G401 (cell line): ENCODE measurements at regions not wholly inside any gene's neighbourhood (a gene's known extent, or its start where the extent isn't known, plus 50 kb on each side); places are given as distances from the start of the nearest gene placed in this dataset.
"Not testable (repeated sequence)": the region's sequence is repeated elsewhere in the genome, so short reads cannot be mapped to it uniquely, and the experiment has no call there.

Experiments
- DNase-seq: peaks from one replicate; pipeline ENCODE4 v3.0.0-alpha.2; 2015; ENCODE audit warnings: low spot score
- in situ Hi-C: cut with HindIII; loops from 2 replicates; pipeline ENCODE4 v1.10.0; 2016; ENCODE audit warnings: low sequenced_read_pairs, mixed read lengths

DNA sequence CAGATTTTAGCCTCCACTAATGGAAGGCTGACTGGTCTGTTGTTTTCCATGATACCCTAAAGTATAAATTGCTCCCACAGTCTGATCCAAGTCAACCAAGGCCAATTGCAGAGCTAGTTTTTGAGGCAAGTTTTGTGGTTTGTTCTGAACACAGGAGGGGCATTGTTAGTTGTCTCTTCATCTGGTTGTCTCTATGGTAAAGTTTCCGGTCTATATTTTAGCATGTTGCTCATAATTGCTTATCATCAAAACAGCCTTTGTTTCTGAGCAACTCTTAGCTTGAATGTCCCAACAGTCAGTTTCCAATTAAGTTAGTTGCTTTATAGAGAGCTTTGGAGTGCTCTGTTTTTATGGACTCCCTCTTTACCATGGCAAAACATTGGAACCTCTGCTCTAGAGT is 217.6 kb upstream of the CARD18 start:
- in situ Hi-C loops: no loop called here

DNA sequence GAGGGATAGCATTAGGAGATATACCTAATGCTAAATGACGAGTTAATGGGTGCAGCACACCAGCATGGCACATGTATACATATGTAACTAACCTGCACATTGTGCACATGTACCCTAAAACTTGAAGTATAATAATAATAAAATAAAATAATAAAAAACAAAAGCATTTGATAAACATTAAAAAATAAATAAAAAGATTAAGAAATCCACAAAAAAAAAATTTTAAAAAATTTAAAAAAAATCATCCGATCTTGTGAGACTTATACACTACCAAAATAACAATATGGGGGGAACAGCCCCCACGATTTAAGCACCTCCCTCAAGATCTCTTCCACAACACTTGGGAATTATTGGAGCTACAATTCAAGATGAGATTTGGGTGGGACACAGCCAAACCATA is 210.3 kb upstream of the CARD18 start:
- DNase-seq, in situ Hi-C loops: not testable (repeated sequence)

More for the DNA sequence above, 217.6 kb upstream of the CARD18 start:
- DNase-seq: no peak

GRCh38 chr11:105344938-105345337 is 205.4 kb upstream of the CARD18 start:
- in situ Hi-C loops: no loop called here

DNA sequence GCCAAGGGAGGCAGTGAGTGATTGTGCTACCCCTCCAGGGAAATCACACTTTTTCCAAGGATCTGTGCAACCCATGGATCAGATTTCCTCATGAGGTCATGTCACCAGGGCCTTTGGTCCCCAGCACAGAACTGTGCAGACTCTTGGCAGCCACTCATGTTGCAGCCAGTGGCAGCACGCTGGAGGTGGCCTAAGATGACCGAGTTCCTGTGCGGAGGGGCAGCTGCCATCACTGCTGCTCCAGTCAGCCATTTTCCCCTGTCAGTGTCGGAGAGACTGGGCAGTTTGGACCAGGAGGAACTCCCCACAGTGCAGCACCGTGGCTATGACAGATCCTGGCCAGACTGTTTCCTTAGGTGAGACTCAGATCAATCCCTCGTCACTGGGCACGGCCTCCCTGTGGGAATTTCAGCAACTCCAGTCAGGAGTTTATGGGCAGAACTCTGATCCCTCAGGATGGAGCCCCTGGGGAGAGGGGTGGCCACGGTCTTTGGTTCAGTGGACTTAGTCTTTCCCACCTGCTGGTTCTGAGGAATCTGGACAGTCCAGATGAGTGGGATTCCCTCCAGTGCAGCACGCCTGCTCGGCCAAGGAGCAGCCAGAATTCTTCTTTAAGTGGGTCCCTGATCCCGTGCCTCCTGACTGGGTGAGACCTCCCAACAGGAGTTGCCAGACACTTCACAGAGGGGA is 194.6 kb upstream of the CARD18 start:
- DNase-seq: no peak
- in situ Hi-C loops: no loop called here

More at GRCh38 chr11:105344938-105345337, 205.4 kb upstream of the CARD18 start:
- DNase-seq: no peak

DNA sequence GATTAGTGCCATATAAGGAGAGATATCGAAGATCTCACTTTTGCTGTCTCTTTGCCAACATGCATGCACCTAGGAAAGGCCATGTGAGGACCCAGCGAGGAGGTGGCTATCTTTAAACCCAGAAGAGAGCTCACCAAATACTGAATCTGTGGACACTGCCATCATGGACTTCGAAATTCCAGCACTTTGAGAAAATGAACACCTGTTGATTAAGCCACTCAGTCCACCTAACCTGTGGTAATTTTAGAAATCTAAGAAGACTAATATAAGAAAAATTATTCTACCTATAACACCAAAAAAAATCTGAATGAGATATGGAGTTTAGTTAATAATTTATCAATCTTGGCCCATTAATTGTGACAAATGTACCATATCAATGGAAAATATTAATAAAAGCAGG is 193.6 kb upstream of the CARD18 start:
- DNase-seq: no peak
- in situ Hi-C loops: no loop called here

- in situ Hi-C loops: no loop called here
- no peak for DNase-seq
These were observed 192.6 kb upstream of the CARD18 start for GRCh38 chr11:105332171-105332570.

GRCh38 chr11:105328061-105328460 is 188.5 kb upstream of the CARD18 start:
- DNase-seq: no peak
- in situ Hi-C loops: no loop called here

DNA sequence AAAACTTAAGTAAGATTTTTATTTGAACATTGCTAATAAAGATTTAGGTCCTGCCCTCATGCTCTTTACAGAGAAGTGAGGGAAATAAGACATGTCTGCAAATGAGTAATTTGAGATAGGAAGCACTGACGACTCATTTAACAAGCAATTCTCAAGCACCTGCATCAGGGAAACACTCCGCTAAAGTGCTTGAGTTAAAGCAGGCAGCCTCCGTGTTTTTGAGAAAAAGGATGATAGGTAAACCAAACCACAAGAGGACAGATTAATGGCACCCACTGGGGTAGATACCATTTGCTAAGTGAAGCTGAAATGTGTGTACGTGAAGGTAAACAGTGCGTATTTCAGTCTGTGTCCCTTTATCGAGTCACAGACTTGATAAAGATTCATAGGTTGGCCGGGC is 184.6 kb upstream of the CARD18 start:
- in situ Hi-C loops: no loop called here
- no peak for DNase-seq

DNA sequence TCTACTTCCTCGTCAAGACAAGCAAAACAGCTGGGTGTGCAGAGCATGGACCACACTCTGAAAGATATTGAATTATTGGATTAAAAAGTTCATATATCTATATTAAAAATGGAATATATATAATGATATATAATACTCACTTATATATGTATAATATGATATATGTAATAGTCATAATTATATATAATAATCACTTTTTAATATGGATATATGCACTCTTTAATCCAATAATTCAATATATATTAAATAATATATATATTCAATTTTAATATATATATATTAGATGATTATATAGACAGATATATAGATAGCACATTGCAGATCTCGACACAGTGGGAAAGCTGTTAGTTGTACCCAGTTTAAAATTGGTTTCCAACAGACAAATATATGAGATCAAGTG is 182.1 kb upstream of the CARD18 start:
- in situ Hi-C loops: no loop called here
- DNase-seq: no peak

DNA sequence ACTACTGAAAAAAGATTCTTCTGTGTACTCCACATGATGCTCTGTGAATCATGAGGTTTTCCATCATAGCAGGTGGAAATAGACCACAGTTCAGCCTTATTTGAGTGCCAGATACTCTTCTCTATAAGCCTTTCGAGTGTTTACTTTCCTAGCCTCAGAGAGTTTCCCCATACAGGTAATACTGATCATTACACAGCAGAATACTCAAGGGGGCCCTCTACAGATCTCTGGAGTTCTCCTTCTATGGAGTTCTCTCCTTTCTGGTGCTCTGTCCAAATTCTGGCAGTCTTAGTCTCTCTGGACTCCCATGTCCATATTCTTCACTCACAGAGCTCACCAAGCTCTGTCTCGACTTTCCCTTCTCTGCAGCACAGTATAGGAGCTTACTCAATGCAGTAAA is 175.7 kb upstream of the CARD18 start:
- in situ Hi-C loops: no loop called here
- DNase-seq: no peak

GRCh38 chr11:105312266-105312665 is 172.7 kb upstream of the CARD18 start:
- in situ Hi-C loops: no loop called here
- DNase-seq: no peak

- no peak for DNase-seq
- in situ Hi-C loops: no loop called here
These were observed 159.1 kb upstream of the CARD18 start for GRCh38 chr11:105298630-105299029.

DNA sequence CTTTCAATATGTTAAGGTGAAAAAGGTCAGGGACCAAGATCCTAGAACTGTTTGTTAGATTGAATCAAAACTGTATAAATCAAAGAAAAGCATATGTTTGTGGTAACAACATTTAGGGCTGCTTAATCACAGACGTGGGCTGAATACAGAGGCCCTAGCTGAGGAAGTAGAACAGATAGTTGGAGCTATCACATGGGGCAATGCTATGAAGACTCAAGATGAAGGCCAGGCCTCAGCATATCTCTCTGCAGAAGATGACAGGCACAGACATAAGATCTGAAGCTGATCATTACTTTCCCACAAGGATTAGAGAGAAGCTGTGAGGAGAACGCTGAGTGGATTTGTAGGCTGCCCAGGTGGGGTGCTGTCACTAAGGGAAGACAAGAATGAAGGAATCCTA is 158.6 kb upstream of the CARD18 start:
- no peak for DNase-seq
- in situ Hi-C loops: no loop called here

DNA sequence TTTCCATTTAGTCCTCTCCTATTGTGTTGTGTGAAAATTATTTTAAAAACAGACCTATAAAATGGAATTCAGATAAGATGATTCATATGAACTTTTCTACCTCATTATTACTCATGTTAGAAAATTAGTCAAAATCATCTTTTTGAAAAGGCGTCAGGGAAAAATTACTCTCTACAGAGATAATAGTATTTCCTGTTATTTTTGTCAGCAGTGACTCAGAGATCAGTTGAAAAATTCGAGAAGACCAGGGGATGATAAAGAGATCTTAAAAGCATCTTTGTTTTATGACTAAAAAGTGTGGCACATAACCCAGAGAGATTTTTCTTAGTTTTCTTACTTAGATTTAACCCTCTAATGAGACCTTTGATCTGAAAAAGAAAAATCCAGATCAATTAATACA is 157.9 kb upstream of the CARD18 start:
- DNase-seq: no peak
- in situ Hi-C loops: no loop called here

GRCh38 chr11:105296806-105297205 is 157.2 kb upstream of the CARD18 start:
- in situ Hi-C loops: no loop called here

GRCh38 chr11:105296386-105296785 is 156.8 kb upstream of the CARD18 start:
- DNase-seq: no peak
- in situ Hi-C loops: no loop called here

More at GRCh38 chr11:105296806-105297205, 157.2 kb upstream of the CARD18 start:
- DNase-seq: no peak

DNA sequence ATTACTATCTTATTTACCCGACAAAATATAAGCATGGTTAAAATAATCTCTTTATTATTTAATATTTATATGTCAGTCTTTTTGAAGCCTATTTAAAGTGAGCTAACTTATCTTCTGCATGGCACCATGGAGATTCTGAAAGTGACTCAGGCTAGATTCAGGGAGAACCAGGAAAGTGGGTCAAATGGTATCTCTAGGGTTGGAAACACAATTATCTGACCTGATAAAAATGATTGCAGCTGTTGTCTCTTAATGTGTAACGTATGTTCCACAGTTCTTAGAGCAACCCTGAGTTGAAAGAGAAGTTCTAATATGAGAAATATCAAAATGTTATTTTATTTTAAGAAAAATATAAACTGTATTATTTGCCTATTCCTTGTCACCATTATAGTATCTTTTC is 143.1 kb upstream of the CARD18 start:
- in situ Hi-C loops: no loop called here
- DNase-seq: no peak

DNA sequence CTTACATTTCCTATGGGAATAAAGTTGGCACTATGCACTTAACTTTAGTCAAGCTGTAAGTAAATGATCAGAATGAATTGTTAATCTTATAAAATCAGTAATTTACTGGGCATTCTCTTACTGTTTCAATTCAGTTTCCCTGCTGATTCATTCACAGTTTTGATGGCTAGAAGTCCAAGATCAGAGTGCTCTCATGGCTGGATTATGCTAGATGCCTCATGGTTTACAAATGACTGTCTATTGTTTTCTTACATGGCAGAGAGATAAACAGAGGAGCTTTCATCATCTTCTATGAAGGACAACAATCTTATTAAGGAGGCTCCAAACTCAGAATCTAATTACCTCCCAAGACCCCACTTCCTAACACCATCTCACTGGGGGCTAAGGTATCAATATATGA is 135.1 kb upstream of the CARD18 start:
- in situ Hi-C loops: no loop called here
- no peak for DNase-seq

- DNase-seq: no peak
- in situ Hi-C loops: no loop called here
These were observed 134.2 kb upstream of the CARD18 start for GRCh38 chr11:105273660-105274280.

- DNase-seq: no peak
- in situ Hi-C loops: no loop called here
These were observed 130.3 kb upstream of the CARD18 start for GRCh38 chr11:105269862-105270261.

DNA sequence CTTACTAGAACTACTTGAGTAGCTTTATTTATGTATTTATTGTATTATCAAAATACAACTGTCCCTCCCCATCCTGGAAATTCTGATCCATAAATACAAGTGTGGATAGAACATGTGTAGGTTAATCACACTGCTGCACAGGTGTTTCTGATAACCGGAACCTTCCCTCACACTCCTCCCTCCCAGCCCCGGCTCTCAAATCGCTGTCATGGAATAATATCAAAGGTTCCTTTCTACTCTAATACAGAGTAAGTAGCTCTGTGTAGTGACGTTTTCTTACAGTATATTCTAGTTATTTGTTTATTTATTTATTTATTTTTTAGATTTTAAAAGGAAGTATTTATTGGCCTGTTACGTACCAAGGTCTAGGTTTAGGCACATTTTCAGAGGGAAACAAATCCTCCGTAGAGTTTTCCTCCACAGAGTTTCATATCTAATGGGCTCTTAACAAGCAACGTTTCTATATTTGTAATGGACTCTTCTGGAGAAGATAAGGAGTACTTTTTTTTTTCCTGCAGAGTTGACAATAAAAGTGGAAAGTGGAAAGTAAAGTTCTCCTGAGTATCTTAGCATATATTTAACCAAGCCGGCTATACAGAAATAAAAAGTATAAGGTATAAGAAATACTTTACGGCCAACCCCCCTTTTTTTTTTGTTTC is 129.0 kb upstream of the CARD18 start:
- no peak for DNase-seq
- in situ Hi-C loops: no loop called here
